GM20000 (cell line): ENCODE measurements at regions not wholly inside any gene's neighbourhood (a gene's known extent, or its start where the extent isn't known, plus 50 kb on each side); places are given as distances from the start of the nearest gene placed in this dataset.
"Not testable (repeated sequence)": the region's sequence is repeated elsewhere in the genome, so short reads cannot be mapped to it uniquely, and the experiment has no call there.

Source experiments
- DNase-seq: peaks from one replicate; pipeline ENCODE4 v3.0.0; 2012; ENCODE audit warnings: low spot score
- CTCF ChIP-seq: IDR thresholded peaks from 2 replicates; pipeline ENCODE4 v1.5.1; 2012; ENCODE audit warnings: mild to moderate bottlenecking, control low read depth; ENCODE audit errors: extremely low read depth, missing control alignments

GRCh38 chr10:6928586-6928985 lies 348.5 kb upstream of the PRKCQ start:
- no peak for DNase-seq
- no peak for TF ChIP-seq CTCF

DNA sequence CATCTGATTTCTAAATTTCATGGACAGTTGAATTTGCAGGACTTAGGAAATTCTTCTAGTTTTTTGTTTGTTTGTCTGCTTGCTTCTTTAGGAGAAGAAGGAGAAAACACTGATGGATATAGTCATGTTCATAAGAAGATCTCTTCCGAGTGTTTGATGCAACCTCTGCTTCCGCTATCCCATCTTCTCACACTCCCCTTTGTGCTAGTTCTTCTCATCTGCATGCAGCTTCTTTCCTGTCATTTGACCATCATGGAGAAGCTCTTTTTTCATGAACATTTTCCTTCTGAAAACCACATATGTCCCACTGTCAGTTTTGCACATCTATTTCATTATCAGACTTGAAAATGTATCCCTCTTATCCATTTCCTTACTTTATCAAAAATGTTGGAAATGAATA lies 346.9 kb upstream of the PRKCQ start:
- TF ChIP-seq CTCF = no peak
- no peak for DNase-seq

DNA sequence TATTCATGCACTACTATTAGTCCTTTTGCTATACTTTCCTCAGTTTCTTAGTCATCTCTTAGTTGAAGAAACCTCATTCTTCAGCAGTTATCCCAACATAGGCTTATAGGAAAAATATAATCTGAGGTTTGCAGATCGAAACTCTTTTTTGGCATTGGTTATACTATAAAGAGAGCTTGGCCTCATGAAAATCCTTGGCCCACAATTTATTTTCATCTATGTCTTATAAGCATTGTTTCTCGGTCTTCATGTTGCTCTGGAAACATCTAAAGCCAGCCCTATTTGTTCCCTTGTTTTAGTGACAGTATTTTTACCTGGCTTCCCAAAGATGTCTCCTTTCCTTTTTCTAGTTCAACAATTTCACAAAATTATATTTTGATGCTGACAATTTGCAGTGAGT lies 345.1 kb upstream of the PRKCQ start:
- no peak for DNase-seq
- no peak for TF ChIP-seq CTCF

DNA sequence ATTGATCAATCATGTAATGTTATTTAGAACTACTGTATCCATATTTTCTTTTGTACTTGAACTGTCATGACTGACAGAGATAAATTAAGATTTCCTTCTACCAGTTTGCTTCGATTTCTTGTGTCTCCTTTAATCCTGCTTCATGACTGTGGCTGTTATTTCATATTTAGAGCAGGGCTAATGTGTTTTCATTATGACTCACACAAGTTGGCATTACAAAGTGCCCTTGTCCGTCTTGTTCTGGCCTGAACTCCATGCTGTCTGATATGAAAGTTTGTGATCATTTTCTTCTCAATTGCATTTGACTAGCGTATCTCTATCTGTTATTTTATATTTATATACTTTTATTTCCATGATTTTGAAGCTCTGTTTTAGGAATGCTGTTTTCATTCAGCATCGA lies 344.1 kb upstream of the PRKCQ start:
- no peak for TF ChIP-seq CTCF
- DNase-seq = no peak

- DNase-seq = not testable (repeated sequence)
Observed at GRCh38 chr10:6921026-6921425, 340.9 kb upstream of the PRKCQ start.

GRCh38 chr10:6920072-6921019 lies 340.3 kb upstream of the PRKCQ start:
- peak; percentile 83 for TF ChIP-seq CTCF
- DNase-seq = peak; percentile 76

GRCh38 chr10:6919077-6919476 lies 339.0 kb upstream of the PRKCQ start:
- no peak for TF ChIP-seq CTCF
- DNase-seq = no peak

DNA sequence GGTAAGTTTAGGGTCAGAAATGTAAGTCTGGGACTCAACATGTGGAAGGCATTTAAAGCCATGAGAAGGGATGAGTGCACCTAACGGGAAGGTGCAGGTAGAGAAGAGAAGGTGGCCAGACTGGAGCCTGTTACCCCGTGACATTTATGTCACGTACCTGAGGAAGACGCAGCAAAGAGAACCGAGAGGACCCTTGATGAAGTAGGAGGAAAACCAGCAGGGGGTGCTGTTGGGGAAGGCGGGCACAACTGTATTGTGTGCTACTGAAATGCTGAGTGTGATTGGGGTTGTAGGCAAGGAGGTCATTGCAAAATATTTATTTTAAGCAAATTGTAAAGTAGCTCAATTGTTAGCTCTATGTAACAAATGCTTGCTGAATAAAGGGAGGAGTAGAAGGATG lies 338.2 kb upstream of the PRKCQ start:
- peak; percentile 36 for TF ChIP-seq CTCF
- peak; percentile 31 for DNase-seq
